Lower leg skin (tissue), 4 donors: ENCODE measurements at regions not wholly inside any gene's neighbourhood (a gene's known extent, or its start where the extent isn't known, plus 50 kb on each side); places are given as distances from the start of the nearest gene placed in this dataset.

Source experiments
- DNase-seq, 2 donors: peaks; one replicate each; pipeline ENCODE4 v3.0.0-alpha.2; 2019; ENCODE audit warnings: low spot score in 2 of 2
- H3K4me3 ChIP-seq: fragments of 200-600 bp; sonication (generic); 2 replicates; pipeline ENCODE4 v1.5.1; 2017; ENCODE audit warnings: mild to moderate bottlenecking, low read depth; ENCODE audit not compliant: poor library complexity, severe bottlenecking
- POLR2A ChIP-seq, 2 donors: fragments of 450-650 bp; IDR thresholded peaks; one replicate each; pipeline ENCODE4 v1.6.1; 2016 to 2017; ENCODE audit warnings: antibody characterized with exemption in 2 of 2, mild to moderate bottlenecking in 1 of 2, moderate library complexity in 1 of 2
- WGBS, 2 donors: methylation state at CpG; one replicate each; pipeline ENCODE4 v1.1.5; 2018; 5-methylcytosine and 5-hydroxymethylcytosine counted together
- intact Hi-C: fragments of 100-400 bp; cut with DNase I; formaldehyde crosslinking; loops from one replicate; pipeline ENCODE4 v1.15.0; 2023; ENCODE audit warnings: low total_unique reads
- TF ChIP-seq, protein P1 (sequence below), 3 donors: fragments of 450-650 bp; IDR thresholded peaks; one replicate each; pipeline ENCODE4 v1.5.1; 2016; ENCODE audit warnings: antibody characterized with exemption in 3 of 3, mild to moderate bottlenecking in 3 of 3, moderate library complexity in 2 of 3

DNA sequence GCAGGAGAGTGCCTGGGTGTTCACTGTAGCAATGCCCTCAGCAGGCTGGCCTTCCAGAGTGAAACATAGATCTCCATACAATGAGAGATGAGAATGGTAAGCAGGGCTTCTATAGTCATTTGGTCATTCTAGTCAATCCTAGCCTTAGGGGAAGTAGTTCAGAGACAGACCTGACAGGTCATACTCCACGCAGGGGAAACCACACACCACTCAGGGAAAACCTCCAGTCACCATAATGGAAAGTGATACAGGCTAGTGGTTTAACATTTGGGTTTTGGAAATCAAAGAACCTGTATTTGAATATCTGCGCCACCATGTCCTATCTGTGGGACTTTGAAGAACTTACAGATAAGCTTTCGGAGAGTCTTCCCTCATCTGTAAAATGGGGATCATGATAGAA is 425.7 kb upstream of the PPP2R3A start:
- intact Hi-C loops, result no loop called here
- no peak for DNase-seq
- no peak overlapping the region for H3K4me3 ChIP-seq
- TF ChIP-seq, protein P1, sequence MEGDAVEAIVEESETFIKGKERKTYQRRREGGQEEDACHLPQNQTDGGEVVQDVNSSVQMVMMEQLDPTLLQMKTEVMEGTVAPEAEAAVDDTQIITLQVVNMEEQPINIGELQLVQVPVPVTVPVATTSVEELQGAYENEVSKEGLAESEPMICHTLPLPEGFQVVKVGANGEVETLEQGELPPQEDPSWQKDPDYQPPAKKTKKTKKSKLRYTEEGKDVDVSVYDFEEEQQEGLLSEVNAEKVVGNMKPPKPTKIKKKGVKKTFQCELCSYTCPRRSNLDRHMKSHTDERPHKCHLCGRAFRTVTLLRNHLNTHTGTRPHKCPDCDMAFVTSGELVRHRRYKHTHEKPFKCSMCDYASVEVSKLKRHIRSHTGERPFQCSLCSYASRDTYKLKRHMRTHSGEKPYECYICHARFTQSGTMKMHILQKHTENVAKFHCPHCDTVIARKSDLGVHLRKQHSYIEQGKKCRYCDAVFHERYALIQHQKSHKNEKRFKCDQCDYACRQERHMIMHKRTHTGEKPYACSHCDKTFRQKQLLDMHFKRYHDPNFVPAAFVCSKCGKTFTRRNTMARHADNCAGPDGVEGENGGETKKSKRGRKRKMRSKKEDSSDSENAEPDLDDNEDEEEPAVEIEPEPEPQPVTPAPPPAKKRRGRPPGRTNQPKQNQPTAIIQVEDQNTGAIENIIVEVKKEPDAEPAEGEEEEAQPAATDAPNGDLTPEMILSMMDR (IDR thresholded peaks at IDR 0.05), result no peak
- no peak for TF ChIP-seq POLR2A (IDR thresholded peaks at IDR 0.05)
- WGBS, 2 donors, result 86 to 90% methylated on average over 3 of the region's 3 CpGs

DNA sequence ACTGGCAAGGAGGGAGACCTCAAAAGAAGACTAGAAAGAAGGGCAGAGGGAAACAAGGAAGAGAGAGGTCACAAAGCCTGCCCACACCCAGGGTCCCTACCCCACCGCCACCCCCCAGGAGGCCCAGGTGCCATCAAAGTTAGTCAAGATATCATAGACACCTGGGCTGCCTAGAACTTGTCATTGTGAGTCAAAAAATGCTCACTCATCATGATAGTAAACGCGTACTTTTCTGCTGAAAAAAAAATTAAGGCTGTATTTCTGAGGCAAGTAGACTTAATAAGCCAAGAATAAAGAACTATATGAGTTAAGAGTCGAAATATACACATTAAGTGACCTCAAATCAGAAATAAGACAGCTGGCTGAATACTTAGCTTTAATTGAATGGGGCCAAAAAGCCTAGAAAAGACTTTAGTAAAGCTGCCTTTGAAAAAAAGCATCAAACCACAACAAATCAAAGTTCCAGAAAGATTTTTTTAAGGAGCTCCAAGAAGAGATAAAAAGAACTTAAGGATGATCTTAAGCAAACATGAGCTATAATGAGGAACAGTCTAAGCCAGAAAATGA is 415.5 kb upstream of the PPP2R3A start:
- TF ChIP-seq, protein P1 (IDR thresholded peaks at IDR 0.05), result no peak
- TF ChIP-seq POLR2A (IDR thresholded peaks at IDR 0.05), result no peak
- 77 to 86% methylated on average over 4 of the region's 4 CpGs for WGBS, 2 donors
- no peak overlapping the region for H3K4me3 ChIP-seq
- intact Hi-C loops, result no loop called here
- DNase-seq, result no peak

DNA sequence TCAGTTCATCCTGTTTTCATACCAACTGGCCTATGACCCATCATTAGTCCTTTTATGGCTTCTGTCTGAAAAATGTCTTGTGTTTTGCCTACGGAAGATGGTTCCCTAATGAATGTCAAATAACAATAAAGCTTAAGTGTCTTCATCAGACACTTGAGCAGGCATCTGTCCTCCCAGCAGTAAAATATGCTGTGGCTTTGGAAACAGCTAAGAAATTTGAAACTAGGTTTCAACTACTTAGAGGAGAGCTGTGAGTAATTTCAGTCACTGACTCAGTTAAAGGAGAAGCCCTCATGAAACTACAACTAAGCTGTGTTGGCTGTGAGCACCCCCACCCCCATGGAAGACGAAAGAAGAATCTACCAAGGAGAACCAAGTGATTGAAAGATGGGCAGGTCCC is 409.4 kb upstream of the PPP2R3A start:
- WGBS, 2 donors, result 66 to 73% methylated on average over 2 of the region's 2 CpGs
- intact Hi-C loops, result no loop called here
- TF ChIP-seq POLR2A (IDR thresholded peaks at IDR 0.05), result no peak
- TF ChIP-seq, protein P1 (IDR thresholded peaks at IDR 0.05), result no peak
- no peak for DNase-seq
- no peak overlapping the region for H3K4me3 ChIP-seq

DNA sequence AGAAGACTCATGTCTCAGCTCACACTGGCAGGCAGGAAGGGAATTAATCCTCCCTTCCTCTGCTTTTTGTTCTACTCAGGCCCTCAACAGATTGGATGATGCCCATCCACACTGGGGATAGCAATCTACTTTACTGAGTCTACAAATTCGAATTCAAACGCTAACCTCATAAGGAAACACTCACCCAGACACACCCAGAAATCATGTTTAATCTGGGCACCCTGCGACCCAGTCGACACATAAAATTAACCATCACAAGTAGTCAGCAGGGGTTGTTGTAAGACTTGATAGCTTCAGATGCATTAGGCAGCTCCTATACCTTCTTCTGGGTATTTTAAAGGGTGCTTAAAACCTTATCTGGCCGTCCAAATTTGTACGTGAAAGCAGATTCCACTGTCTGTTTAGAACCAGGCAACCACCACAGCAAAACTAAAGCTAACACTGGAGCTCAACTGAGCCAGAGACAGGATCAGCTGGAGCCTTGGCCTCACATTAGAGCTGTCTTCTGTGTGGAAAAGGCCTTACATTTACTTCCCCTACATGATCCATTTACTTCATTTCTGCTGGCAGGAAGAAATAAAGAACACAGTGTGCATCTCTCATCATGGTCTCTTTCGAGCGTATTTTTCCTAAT is 407.3 kb upstream of the PPP2R3A start:
- TF ChIP-seq, protein P1 (IDR thresholded peaks at IDR 0.05), result no peak
- no peak for TF ChIP-seq POLR2A (IDR thresholded peaks at IDR 0.05)
- intact Hi-C loops, result no loop called here
- 79 to 80% methylated on average over 8 of the region's 8 CpGs for WGBS, 2 donors

DNA sequence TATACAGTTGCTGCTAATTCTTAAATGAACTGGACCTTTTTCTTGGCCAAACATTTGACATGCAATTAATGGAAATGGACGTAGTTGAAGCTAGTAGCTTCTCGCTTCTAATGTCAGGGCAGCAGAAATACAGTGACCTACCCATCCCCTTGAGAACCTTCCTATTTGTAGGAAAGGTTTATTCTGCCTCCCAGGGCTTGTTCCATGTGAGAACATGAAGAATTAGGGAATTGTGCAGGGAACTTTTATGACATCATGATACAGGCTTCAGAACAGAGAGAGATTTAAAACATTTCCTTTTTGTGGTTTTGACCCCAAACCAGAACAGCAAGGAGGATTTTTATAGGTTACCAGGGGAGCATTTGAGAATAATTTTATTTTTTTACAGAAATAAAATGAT is 406.6 kb upstream of the PPP2R3A start:
- no peak for TF ChIP-seq POLR2A (IDR thresholded peaks at IDR 0.05)
- TF ChIP-seq, protein P1 (IDR thresholded peaks at IDR 0.05), result no peak
- intact Hi-C loops, result no loop called here
- WGBS, 2 donors, result 52 to 75% methylated on average over 2 of the region's 2 CpGs

More for the DNA sequence above, 407.3 kb upstream of the PPP2R3A start:
- no peak for DNase-seq
- H3K4me3 ChIP-seq, result no peak overlapping the region

DNA sequence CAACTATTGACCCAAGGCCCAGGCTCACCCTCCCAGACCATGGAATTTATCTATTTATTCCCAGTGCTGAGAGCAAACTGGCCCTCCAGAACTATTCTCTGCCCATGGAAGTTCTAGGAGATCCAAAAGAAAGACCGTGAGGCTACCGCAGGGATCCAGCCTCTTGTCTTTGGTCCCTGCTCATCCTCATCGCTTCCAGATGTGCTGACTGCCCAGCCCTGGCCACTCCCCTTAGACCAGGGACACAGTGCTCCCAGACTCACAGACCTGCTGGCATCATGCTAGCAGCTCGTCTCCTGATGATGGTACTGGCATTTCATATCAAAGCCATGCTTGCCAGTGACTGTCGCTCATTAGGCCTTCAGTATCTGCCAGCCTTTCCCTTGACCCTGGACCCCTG is 405.7 kb upstream of the PPP2R3A start:
- 82 to 91% methylated on average over 5 of the region's 5 CpGs for WGBS, 2 donors
- no peak for TF ChIP-seq POLR2A (IDR thresholded peaks at IDR 0.05)
- TF ChIP-seq, protein P1 (IDR thresholded peaks at IDR 0.05), result no peak
- no peak overlapping the region for H3K4me3 ChIP-seq
- DNase-seq, result no peak
- intact Hi-C loops, result no loop called here

More for the DNA sequence above, 406.6 kb upstream of the PPP2R3A start:
- H3K4me3 ChIP-seq, result no peak overlapping the region
- no peak for DNase-seq
